GM23338 (cell line): ENCODE measurements at regions not wholly inside any gene's neighbourhood (a gene's known extent, or its start where the extent isn't known, plus 50 kb on each side); places are given as distances from the start of the nearest gene placed in this dataset.

Source experiments
- ATAC-seq: fragments of 200-7000 bp; cut with Tn5 transposase; 3 replicates; pipeline ENCODE4 v1.9.1; 2020
- DNase-seq: peaks from one replicate; pipeline ENCODE4 v3.0.0-alpha.2; 2015; ENCODE audit warnings: low spot score
- H2AFZ ChIP-seq: fragments of 200-600 bp; sonication (generic); 2 replicates; pipeline ENCODE4 v1.8.0; 2016; ENCODE audit warnings: antibody characterized with exemption, mild to moderate bottlenecking, moderate library complexity
- H3F3A ChIP-seq: fragments of 200-600 bp; sonication (generic); replicated peaks from 2 replicates; pipeline ENCODE4 v1.8.0; 2017; ENCODE audit warnings: antibody characterized with exemption, mixed run types, low read depth
- H3K27ac ChIP-seq: fragments of 200-600 bp; sonication (generic); 2 replicates; pipeline ENCODE4 v1.6.1; 2016; ENCODE audit warnings: low read depth
- H3K27me3 ChIP-seq: fragments of 200-600 bp; sonication (generic); 2 replicates; pipeline ENCODE4 v1.8.0; 2016; ENCODE audit warnings: mild to moderate bottlenecking, mixed run types, moderate library complexity; ENCODE audit not compliant: insufficient read depth
- H3K36me3 ChIP-seq: fragments of 200-600 bp; sonication (generic); 2 replicates; pipeline ENCODE4 v1.8.0; 2016; ENCODE audit warnings: mild to moderate bottlenecking; ENCODE audit not compliant: insufficient read depth
- H3K4me1 ChIP-seq: fragments of 200-600 bp; sonication (generic); 2 replicates; pipeline ENCODE4 v1.8.0; 2016; ENCODE audit warnings: mild to moderate bottlenecking, moderate library complexity; ENCODE audit not compliant: insufficient read depth
- H3K4me2 ChIP-seq: fragments of 200-600 bp; sonication (generic); 2 replicates; pipeline ENCODE4 v1.7.1; 2017; ENCODE audit warnings: mixed run types
- H3K4me3 ChIP-seq: fragments of 200-600 bp; sonication (generic); 2 replicates; pipeline ENCODE4 v1.6.1; 2016; ENCODE audit warnings: mixed run types
- H3K79me2 ChIP-seq: fragments of 200-600 bp; sonication (generic); replicated peaks from 2 replicates; pipeline ENCODE4 v1.8.0; 2017; ENCODE audit warnings: mild to moderate bottlenecking; ENCODE audit not compliant: insufficient read depth
- H3K9me2 ChIP-seq: fragments of 200-600 bp; sonication (generic); 2 replicates; pipeline ENCODE4 v1.8.0; 2017; ENCODE audit not compliant: insufficient read depth
- H4K20me1 ChIP-seq: fragments of 200-600 bp; sonication (generic); replicated peaks from 2 replicates; pipeline ENCODE4 v1.8.0; 2017; ENCODE audit warnings: mild to moderate bottlenecking; ENCODE audit not compliant: insufficient read depth
- H3K27ac Mint-ChIP-seq: 2 replicates; pipeline ENCODE4 v1.8.0; 2020; ENCODE audit warnings: inconsistent platforms, mild to moderate bottlenecking, moderate library complexity, mixed read lengths
- H3K27me3 Mint-ChIP-seq: 3 replicates; pipeline ENCODE4 v1.8.0; 2022; ENCODE audit warnings: low read depth, mild to moderate bottlenecking, moderate library complexity, mixed read lengths, inconsistent platforms; ENCODE audit not compliant: insufficient read depth, poor library complexity
- H3K36me3 Mint-ChIP-seq: 3 replicates; pipeline ENCODE4 v1.8.0; 2021; ENCODE audit warnings: low read depth, mild to moderate bottlenecking, inconsistent platforms, moderate library complexity, mixed read lengths
- H3K4me1 Mint-ChIP-seq: 3 replicates; pipeline ENCODE4 v1.8.0; 2020; ENCODE audit warnings: mild to moderate bottlenecking, inconsistent platforms, mixed read lengths
- H3K4me3 Mint-ChIP-seq: 3 replicates; pipeline ENCODE4 v1.8.0; 2021; ENCODE audit warnings: moderate library complexity, mild to moderate bottlenecking, inconsistent platforms, mixed read lengths
- H3K9me3 Mint-ChIP-seq: 3 replicates; pipeline ENCODE4 v1.8.0; 2020; ENCODE audit warnings: moderate library complexity, mild to moderate bottlenecking, inconsistent platforms, mixed read lengths
- CREB1 ChIP-seq: fragments of 250-450 bp; sonication (Bioruptor Pico); IDR thresholded peaks from 2 replicates; pipeline ENCODE4 v1.5.0; 2020; ENCODE audit warnings: low read depth, mild to moderate bottlenecking, moderate library complexity
- EZH2phosphoT487 ChIP-seq: fragments of 200-600 bp; sonication (generic); IDR thresholded peaks from one replicate; pipeline ENCODE4 v1.8.1; 2018; ENCODE audit warnings: antibody characterized with exemption; ENCODE audit not compliant: unreplicated experiment
- REST ChIP-seq: IDR thresholded peaks from one replicate; pipeline ENCODE4 v1.6.1; 2018; ENCODE audit warnings: antibody characterized with exemption; ENCODE audit not compliant: unreplicated experiment
- ZNF114 ChIP-seq: fragments of 250-450 bp; sonication (Bioruptor Pico); IDR thresholded peaks from 2 replicates; pipeline ENCODE4 v1.5.0; 2020; ENCODE audit warnings: mild to moderate bottlenecking, moderate library complexity
- ZNF331 ChIP-seq: fragments of 250-450 bp; sonication (Bioruptor Pico); IDR thresholded peaks from 2 replicates; pipeline ENCODE4 v1.5.0; 2020; ENCODE audit warnings: low read depth, mild to moderate bottlenecking, moderate library complexity
- TF ChIP-seq, protein P1 (sequence below), 2 experiments: fragments of 200-600 bp in 1 of 2; sonication (generic) in 1 of 2; conservative IDR thresholded peaks; 2 replicates each; pipeline versions ENCODE4 v1.5.1 to v1.6.1; 2016 to 2017; ENCODE audit warnings: antibody characterized with exemption in 2 of 2, low read depth in 2 of 2, mild to moderate bottlenecking in 2 of 2, moderate library complexity in 1 of 2
- TF ChIP-seq, protein P2 (sequence below): fragments of 250-450 bp; sonication (Bioruptor Pico); IDR thresholded peaks from 2 replicates; pipeline ENCODE4 v1.5.0; 2020; ENCODE audit warnings: mild to moderate bottlenecking, moderate library complexity

DNA sequence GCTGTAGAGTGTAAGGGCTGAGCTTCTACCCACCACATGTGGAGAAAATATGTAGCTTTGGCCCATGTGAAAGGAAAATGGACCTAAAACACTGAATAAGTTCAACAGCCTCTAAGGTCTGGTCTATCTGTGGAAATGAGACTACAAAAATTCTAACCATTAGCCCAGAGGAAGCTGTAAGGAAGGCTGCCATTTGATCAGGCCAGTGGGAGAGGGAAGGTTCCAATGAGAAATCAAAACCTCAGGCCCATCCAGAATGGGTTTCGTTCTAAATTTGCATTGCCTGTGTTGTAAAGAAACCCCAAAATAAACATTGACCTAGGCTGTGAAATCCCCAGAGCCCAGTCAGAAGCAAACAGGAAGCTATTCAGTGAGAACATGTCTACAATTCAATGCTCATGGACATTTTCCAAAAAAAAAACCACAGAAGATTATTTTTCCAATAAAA, 320.4 kb upstream of the SLC7A11 start:
- H4K20me1 ChIP-seq: no peaks in the 10 kb centered on the region
- H3K4me1 ChIP-seq: peaks cover 3% of the 10 kb centered on the region; the same call in 1 of the 2 replicates
- ATAC-seq (no peak), DNase-seq (no peak)
- H3K9me2 ChIP-seq: no peaks in the 10 kb centered on the region
- Mint-ChIP-seq H3K4me1 (no peaks in the 10 kb centered on the region), H3K36me3 (no peaks in the 10 kb centered on the region), H3K4me3 (no peak overlapping the region), H3K27me3 (peaks cover 2% of the 10 kb centered on the region), H3K27ac (no peak overlapping the region), H3K9me3 (no peaks in the 10 kb centered on the region)
- H3K27ac ChIP-seq: no peak overlapping the region
- H2AFZ ChIP-seq: no peak overlapping the region
- no peaks in the 10 kb centered on the region for H3K27me3 ChIP-seq
- no peaks in the 10 kb centered on the region for H3F3A ChIP-seq
- no peak overlapping the region for H3K4me2 ChIP-seq
- H3K4me3 ChIP-seq: no peak overlapping the region
- TF ChIP-seq ZNF331 (CRISPR knock-in tag) (no peak), EZH2phosphoT487 (no peak), ZNF114 (no peak), CREB1 (no peak)
- TF ChIP-seq, protein P1, sequence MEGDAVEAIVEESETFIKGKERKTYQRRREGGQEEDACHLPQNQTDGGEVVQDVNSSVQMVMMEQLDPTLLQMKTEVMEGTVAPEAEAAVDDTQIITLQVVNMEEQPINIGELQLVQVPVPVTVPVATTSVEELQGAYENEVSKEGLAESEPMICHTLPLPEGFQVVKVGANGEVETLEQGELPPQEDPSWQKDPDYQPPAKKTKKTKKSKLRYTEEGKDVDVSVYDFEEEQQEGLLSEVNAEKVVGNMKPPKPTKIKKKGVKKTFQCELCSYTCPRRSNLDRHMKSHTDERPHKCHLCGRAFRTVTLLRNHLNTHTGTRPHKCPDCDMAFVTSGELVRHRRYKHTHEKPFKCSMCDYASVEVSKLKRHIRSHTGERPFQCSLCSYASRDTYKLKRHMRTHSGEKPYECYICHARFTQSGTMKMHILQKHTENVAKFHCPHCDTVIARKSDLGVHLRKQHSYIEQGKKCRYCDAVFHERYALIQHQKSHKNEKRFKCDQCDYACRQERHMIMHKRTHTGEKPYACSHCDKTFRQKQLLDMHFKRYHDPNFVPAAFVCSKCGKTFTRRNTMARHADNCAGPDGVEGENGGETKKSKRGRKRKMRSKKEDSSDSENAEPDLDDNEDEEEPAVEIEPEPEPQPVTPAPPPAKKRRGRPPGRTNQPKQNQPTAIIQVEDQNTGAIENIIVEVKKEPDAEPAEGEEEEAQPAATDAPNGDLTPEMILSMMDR (conservative IDR thresholded peaks at IDR 0.05; ENCODE audit: low read depth in 2 of 2): no peak
- H3K36me3 ChIP-seq: no peaks in the 10 kb centered on the region
- H3K79me2 ChIP-seq: no peaks in the 10 kb centered on the region

DNA sequence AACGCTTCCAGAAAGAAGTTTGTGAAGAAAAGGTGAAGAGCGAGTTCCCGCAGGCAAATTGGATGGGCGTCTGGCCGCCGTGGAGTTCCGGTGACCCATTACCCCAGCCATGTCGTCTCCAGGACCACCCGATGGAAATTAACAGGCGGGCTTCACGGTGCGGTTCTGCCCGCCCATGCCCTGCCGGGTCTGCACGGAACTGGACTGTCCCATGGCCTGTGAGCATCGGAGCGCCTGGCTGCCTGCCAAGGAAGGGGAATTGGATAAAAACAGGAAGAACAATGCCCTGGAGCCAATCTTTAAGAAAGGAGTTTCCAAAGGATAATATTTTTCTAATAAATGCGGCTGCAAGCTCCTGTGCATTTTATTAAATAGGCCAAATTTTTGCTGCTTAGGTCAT, 319.8 kb upstream of the SLC7A11 start:
- H3K27ac Mint-ChIP-seq: no peak overlapping the region; the same call in 1 of the 2 replicates
- no peak overlapping the region for H3K27ac ChIP-seq
- no peaks in the 10 kb centered on the region for H3K9me3 Mint-ChIP-seq
- H3K4me3 ChIP-seq: no peak overlapping the region
- no peaks in the 10 kb centered on the region for H3K36me3 ChIP-seq
- DNase-seq (no peak), ATAC-seq (no peak)
- H3K4me3 Mint-ChIP-seq: no peak overlapping the region
- H3K27me3 Mint-ChIP-seq: peaks cover 2% of the 10 kb centered on the region
- H3K79me2 ChIP-seq: no peaks in the 10 kb centered on the region
- H3K36me3 Mint-ChIP-seq: no peaks in the 10 kb centered on the region
- H3K9me2 ChIP-seq: no peaks in the 10 kb centered on the region
- no peaks in the 10 kb centered on the region for H3K27me3 ChIP-seq
- no peaks in the 10 kb centered on the region for H3K4me1 Mint-ChIP-seq
- no peaks in the 10 kb centered on the region for H3F3A ChIP-seq
- no peak overlapping the region for H3K4me2 ChIP-seq
- TF ChIP-seq, protein P2, sequence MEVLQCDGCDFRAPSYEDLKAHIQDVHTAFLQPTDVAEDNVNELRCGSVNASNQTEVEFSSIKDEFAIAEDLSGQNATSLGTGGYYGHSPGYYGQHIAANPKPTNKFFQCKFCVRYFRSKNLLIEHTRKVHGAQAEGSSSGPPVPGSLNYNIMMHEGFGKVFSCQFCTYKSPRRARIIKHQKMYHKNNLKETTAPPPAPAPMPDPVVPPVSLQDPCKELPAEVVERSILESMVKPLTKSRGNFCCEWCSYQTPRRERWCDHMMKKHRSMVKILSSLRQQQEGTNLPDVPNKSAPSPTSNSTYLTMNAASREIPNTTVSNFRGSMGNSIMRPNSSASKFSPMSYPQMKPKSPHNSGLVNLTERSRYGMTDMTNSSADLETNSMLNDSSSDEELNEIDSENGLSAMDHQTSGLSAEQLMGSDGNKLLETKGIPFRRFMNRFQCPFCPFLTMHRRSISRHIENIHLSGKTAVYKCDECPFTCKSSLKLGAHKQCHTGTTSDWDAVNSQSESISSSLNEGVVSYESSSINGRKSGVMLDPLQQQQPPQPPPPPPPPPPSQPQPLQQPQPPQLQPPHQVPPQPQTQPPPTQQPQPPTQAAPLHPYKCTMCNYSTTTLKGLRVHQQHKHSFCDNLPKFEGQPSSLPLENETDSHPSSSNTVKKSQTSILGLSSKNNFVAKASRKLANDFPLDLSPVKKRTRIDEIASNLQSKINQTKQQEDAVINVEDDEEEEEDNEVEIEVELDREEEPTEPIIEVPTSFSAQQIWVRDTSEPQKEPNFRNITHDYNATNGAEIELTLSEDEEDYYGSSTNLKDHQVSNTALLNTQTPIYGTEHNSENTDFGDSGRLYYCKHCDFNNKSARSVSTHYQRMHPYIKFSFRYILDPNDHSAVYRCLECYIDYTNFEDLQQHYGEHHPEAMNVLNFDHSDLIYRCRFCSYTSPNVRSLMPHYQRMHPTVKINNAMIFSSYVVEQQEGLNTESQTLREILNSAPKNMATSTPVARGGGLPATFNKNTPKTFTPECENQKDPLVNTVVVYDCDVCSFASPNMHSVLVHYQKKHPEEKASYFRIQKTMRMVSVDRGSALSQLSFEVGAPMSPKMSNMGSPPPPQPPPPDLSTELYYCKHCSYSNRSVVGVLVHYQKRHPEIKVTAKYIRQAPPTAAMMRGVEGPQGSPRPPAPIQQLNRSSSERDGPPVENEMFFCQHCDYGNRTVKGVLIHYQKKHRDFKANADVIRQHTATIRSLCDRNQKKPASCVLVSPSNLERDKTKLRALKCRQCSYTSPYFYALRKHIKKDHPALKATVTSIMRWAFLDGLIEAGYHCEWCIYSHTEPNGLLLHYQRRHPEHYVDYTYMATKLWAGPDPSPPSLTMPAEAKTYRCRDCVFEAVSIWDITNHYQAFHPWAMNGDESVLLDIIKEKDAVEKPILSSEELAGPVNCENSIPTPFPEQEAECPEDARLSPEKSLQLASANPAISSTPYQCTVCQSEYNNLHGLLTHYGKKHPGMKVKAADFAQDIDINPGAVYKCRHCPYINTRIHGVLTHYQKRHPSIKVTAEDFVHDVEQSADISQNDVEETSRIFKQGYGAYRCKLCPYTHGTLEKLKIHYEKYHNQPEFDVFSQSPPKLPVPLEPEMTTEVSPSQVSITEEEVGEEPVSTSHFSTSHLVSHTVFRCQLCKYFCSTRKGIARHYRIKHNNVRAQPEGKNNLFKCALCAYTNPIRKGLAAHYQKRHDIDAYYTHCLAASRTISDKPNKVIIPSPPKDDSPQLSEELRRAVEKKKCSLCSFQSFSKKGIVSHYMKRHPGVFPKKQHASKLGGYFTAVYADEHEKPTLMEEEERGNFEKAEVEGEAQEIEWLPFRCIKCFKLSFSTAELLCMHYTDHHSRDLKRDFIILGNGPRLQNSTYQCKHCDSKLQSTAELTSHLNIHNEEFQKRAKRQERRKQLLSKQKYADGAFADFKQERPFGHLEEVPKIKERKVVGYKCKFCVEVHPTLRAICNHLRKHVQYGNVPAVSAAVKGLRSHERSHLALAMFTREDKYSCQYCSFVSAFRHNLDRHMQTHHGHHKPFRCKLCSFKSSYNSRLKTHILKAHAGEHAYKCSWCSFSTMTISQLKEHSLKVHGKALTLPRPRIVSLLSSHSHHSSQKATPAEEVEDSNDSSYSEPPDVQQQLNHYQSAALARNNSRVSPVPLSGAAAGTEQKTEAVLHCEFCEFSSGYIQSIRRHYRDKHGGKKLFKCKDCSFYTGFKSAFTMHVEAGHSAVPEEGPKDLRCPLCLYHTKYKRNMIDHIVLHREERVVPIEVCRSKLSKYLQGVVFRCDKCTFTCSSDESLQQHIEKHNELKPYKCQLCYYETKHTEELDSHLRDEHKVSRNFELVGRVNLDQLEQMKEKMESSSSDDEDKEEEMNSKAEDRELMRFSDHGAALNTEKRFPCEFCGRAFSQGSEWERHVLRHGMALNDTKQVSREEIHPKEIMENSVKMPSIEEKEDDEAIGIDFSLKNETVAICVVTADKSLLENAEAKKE (CRISPR knock-in tag): no peak
- no peak for TF ChIP-seq ZNF114
- TF ChIP-seq REST: no peak
- H4K20me1 ChIP-seq: no peaks in the 10 kb centered on the region
- H2AFZ ChIP-seq: no peak overlapping the region
- peaks cover 3% of the 10 kb centered on the region; the same call in 1 of the 2 replicates for H3K4me1 ChIP-seq
